HepG2 (cell line): ENCODE measurements at regions not wholly inside any gene's neighbourhood (a gene's known extent, or its start where the extent isn't known, plus 50 kb on each side); places are given as distances from the start of the nearest gene placed in this dataset.

ENCODE experiments used
- ATAC-seq: fragments of 200-7000 bp; cut with Tn5 transposase; 3 replicates; pipeline ENCODE4 v1.9.1; 2020; ENCODE audit warnings: mild to moderate bottlenecking, moderate library complexity
- BruUV-seq: library from RNA; stranded (reverse); fragments of 400-500 nt; replicated peaks from 2 replicates; lab custom pipeline; 2021; lab: Mats Ljungman, UMichigan
- CTCF ChIA-PET: fragments of 300-600 bp; formaldehyde crosslinking; extraction: SDS; loops from one replicate; lab custom pipeline; 2021; ENCODE audit warnings: low total read pairs, inconsistent platforms, low intra/inter-chr PET ratio; lab: Yijun Ruan, JAX
- POLR2A ChIA-PET: fragments of 350-600 bp; sonication (Branson Sonifier 250); formaldehyde crosslinking; loops from one replicate; lab custom pipeline; 2020; ENCODE audit warnings: antibody characterized with exemption, inconsistent platforms; lab: Yijun Ruan, JAX
- DNase-seq: peaks from one replicate; pipeline ENCODE4 v3.0.0-alpha.2; 2015; ENCODE audit warnings: low spot score
- FAIRE-seq: peaks from 3 replicates; lab custom pipeline; 2011; peaks lifted over from hg19 to GRCh38; lab: Jason Lieb, UNC
- H2AFZ ChIP-seq: one replicate; pipeline ENCODE4 v1.6.1; 2011; ENCODE audit warnings: low read length, inconsistent platforms
- H3K27ac ChIP-seq: fragments of 300-600 bp; 3 replicates; pipeline ENCODE4 v1.8.0; 2011; ENCODE audit warnings: mixed run types, mild to moderate bottlenecking, mixed read lengths, low read length, inconsistent platforms; ENCODE audit not compliant: insufficient read depth; ENCODE audit errors: extremely low read length
- H3K27me3 ChIP-seq, 2 experiments: fragments of 200-600 bp in 1 of 2; 2 replicates in 1 of 2; 3 replicates in 1 of 2; pipeline versions ENCODE4 v1.6.0 to v1.8.0; 2011; ENCODE audit warnings: low read length in 2 of 2, mild to moderate bottlenecking in 2 of 2, moderate library complexity in 2 of 2, inconsistent platforms in 1 of 2; ENCODE audit not compliant: insufficient read depth in 2 of 2, control insufficient read depth in 1 of 2
- H3K36me3 ChIP-seq, 2 experiments: fragments of 200-600 bp in 1 of 2; replicated peaks in 1 of 2; 2 replicates in 1 of 2; 3 replicates in 1 of 2; pipeline versions ENCODE4 v1.5.1 to v1.8.0; 2011; ENCODE audit warnings: low read length in 2 of 2, inconsistent platforms in 1 of 2; ENCODE audit not compliant: insufficient read depth in 2 of 2, control insufficient read depth in 1 of 2
- H3K4me1 ChIP-seq: 2 replicates; pipeline ENCODE4 v1.5.1; 2012; ENCODE audit warnings: low read length, inconsistent platforms; ENCODE audit not compliant: insufficient read depth
- H3K4me2 ChIP-seq: 2 replicates; pipeline ENCODE4 v1.6.0; 2011; ENCODE audit warnings: low read depth, low read length, inconsistent platforms
- H3K4me3 ChIP-seq, 3 experiments: fragments of 200-600 bp in 1 of 3; sonication (generic), shearing (Covaris generic) in 1 of 3; replicated peaks in 1 of 3; 2 replicates each; pipeline ENCODE4 v1.5.1; 2011 to 2016; ENCODE audit warnings: low read length in 3 of 3, inconsistent platforms in 2 of 3, low read depth in 2 of 3, mild to moderate bottlenecking in 2 of 3, control low read depth in 1 of 3, mixed read lengths in 1 of 3; ENCODE audit not compliant: insufficient read depth in 1 of 3
- H3K79me2 ChIP-seq: one replicate; pipeline ENCODE4 v1.6.1; 2011; ENCODE audit warnings: low read length, inconsistent platforms; ENCODE audit not compliant: insufficient read depth
- H3K9ac ChIP-seq: 2 replicates; pipeline ENCODE4 v1.6.0; 2011; ENCODE audit warnings: mild to moderate bottlenecking, low read depth, low read length, inconsistent platforms; ENCODE audit not compliant: insufficient read depth
- H3K9me3 ChIP-seq: 2 replicates; pipeline ENCODE4 v1.5.1; 2012; ENCODE audit warnings: mild to moderate bottlenecking, low read length
- H4K20me1 ChIP-seq: 2 replicates; pipeline ENCODE4 v1.6.0; 2011; ENCODE audit warnings: inconsistent platforms, mild to moderate bottlenecking, low read length, moderate library complexity; ENCODE audit not compliant: insufficient read depth
- NONO ChIP-seq, 2 experiments: fragments of 450-650 bp in 1 of 2; sonication (generic) in 1 of 2; formaldehyde crosslinking in 1 of 2; IDR thresholded peaks in 1 of 2; conservative IDR thresholded peaks in 1 of 2; 2 replicates each; pipeline versions ENCODE4 v1.6.1 to v1.8.0; 2017 to 2022; ENCODE audit warnings: mild to moderate bottlenecking in 1 of 2, missing genetic modification reagents in 1 of 2, moderate library complexity in 1 of 2
- PHF20 ChIP-seq: sonication (generic); formaldehyde crosslinking; IDR thresholded peaks from 2 replicates; pipeline ENCODE4 v1.5.0; 2020; ENCODE audit warnings: mild to moderate bottlenecking, missing genetic modification reagents
- RBM22 ChIP-seq: fragments of 200-400 bp; formaldehyde crosslinking; optimal IDR thresholded peaks from 2 replicates; pipeline ENCODE3; 2017; ENCODE audit warnings: mild to moderate bottlenecking, low read length, moderate library complexity
- SNAPC2 ChIP-seq: sonication (generic); formaldehyde crosslinking; IDR thresholded peaks from 2 replicates; pipeline ENCODE4 v1.8.1; 2022; ENCODE audit warnings: mild to moderate bottlenecking, missing genetic modification reagents
- THRA ChIP-seq: sonication (generic); formaldehyde crosslinking; IDR thresholded peaks from 2 replicates; pipeline ENCODE4 v1.4.0; 2020; ENCODE audit warnings: missing genetic modification reagents, borderline replicate concordance
- ZBTB4 ChIP-seq: sonication (generic); formaldehyde crosslinking; IDR thresholded peaks from 2 replicates; pipeline ENCODE4 v1.4.0; 2020; ENCODE audit warnings: missing genetic modification reagents, mild to moderate bottlenecking, borderline replicate concordance
- ZNF10 ChIP-seq: sonication (generic); formaldehyde crosslinking; IDR thresholded peaks from 2 replicates; pipeline ENCODE4 v1.4.0; 2020; ENCODE audit warnings: mild to moderate bottlenecking, low read depth, missing genetic modification reagents, borderline replicate concordance
- ZNF3 ChIP-seq: IDR thresholded peaks from 2 replicates; pipeline ENCODE4 v1.7.0; 2017; ENCODE audit warnings: inconsistent platforms
- ZNF614 ChIP-seq: IDR thresholded peaks from 2 replicates; pipeline ENCODE4 v1.6.1; 2018; ENCODE audit warnings: missing biosample characterization, missing genetic modification reagents, inconsistent platforms, borderline replicate concordance
- WGBS: methylation state at CpG from one replicate; pipeline ENCODE4 v1.1.6; 2017; ENCODE audit warnings: low lambda C conversion rate; 5-methylcytosine and 5-hydroxymethylcytosine counted together
- in situ Hi-C: cut with HindIII; loops from 2 replicates; pipeline ENCODE4 v1.10.0; 2017; ENCODE audit warnings: low pct_unique_long_range_greater_than_20kb; ENCODE audit not compliant: extremely low pct_ligation_motif_present
- intact Hi-C: fragments of 100-400 bp; cut with micrococcal nuclease; formaldehyde crosslinking; loops from one replicate; pipeline ENCODE4 v1.10.0; 2022; ENCODE audit not compliant: unreplicated experiment
- TF ChIP-seq, protein P1 (sequence below): sonication (generic); formaldehyde crosslinking; IDR thresholded peaks from 2 replicates; pipeline ENCODE4 v1.4.0; 2020; ENCODE audit warnings: missing genetic modification reagents
- TF ChIP-seq, protein P2 (sequence below): sonication (generic); formaldehyde crosslinking; IDR thresholded peaks from 2 replicates; pipeline ENCODE4 v1.4.0; 2020; ENCODE audit warnings: missing genetic modification reagents, mild to moderate bottlenecking, borderline replicate concordance

GRCh38 chr7:85322252-85322651 is 135.4 kb upstream of the SEMA3D start (continued):
- TF ChIP-seq, protein P1, sequence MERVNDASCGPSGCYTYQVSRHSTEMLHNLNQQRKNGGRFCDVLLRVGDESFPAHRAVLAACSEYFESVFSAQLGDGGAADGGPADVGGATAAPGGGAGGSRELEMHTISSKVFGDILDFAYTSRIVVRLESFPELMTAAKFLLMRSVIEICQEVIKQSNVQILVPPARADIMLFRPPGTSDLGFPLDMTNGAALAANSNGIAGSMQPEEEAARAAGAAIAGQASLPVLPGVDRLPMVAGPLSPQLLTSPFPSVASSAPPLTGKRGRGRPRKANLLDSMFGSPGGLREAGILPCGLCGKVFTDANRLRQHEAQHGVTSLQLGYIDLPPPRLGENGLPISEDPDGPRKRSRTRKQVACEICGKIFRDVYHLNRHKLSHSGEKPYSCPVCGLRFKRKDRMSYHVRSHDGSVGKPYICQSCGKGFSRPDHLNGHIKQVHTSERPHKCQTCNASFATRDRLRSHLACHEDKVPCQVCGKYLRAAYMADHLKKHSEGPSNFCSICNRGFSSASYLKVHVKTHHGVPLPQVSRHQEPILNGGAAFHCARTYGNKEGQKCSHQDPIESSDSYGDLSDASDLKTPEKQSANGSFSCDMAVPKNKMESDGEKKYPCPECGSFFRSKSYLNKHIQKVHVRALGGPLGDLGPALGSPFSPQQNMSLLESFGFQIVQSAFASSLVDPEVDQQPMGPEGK (CRISPR knock-in tag): no peak
- TF ChIP-seq ZNF614 (CRISPR knock-in tag) (no peak), RBM22 (no peak)

DNA sequence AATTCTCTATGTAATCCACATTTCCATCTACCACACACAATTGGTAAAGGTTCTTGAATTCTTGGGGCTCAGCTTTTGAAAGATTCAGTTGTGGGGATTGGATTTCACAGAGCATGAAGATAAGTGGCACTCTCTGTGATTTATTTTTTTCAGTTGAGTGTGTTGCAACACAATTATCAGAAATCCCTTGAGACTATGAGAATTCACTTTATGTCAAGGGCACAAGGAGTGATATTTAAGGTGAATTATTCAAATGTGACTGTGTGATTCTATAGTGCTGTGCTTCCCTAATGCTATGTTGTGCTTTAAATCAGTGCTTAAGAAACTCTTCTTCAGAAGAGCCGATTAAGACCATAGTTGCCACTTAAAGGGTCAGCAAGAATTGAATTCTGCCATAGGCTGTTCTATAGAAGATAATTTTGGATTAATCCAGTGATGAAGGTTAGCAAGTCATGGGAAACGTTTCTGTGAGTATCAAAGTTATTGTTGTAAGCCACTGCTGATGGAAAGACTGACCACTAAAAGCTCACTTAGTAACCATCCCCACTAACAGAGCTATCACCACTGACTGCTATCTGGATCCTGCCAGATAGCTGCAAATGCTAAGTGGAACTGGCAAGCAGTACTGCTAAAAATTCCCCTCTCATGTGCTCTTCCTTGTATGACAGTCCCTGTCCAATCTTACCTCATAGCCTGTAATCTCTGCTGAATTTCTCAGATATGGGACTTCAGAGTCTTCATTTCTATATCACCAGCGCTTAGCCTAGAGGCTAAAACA is 134.0 kb upstream of the SEMA3D start:
- no peaks in the 10 kb centered on the region for H3K4me1 ChIP-seq
- ChIA-PET POLR2A (no interaction called here), CTCF (no interaction called here)
- H3K79me2 ChIP-seq: no peaks in the 10 kb centered on the region
- no peak overlapping the region for H3K4me2 ChIP-seq
- DNase-seq (no peak), FAIRE-seq (no peak), ATAC-seq (no peak)
- in situ Hi-C loops (no loop called here), intact Hi-C loops (no loop called here)
- BruUV-seq: no TSS peak
- 0% methylated on average over 3 of the region's 3 CpGs for WGBS
- H3K4me3 ChIP-seq: no peak overlapping the region
- H3K9me3 ChIP-seq: no peaks in the 10 kb centered on the region
- no peak overlapping the region for H2AFZ ChIP-seq
- H4K20me1 ChIP-seq: no peaks in the 10 kb centered on the region
- no peak overlapping the region for H3K9ac ChIP-seq
- H3K36me3 ChIP-seq: no peaks in the 10 kb centered on the region
- H3K27ac ChIP-seq: no peak overlapping the region
- no peaks in the 10 kb centered on the region for H3K27me3 ChIP-seq
- no peak for TF ChIP-seq NONO (IDR thresholded peaks at IDR 0.05)
- no peak for TF ChIP-seq NONO (CRISPR knock-in tag; conservative IDR thresholded peaks at IDR 0.05)
- no peak for TF ChIP-seq ZBTB4 (CRISPR knock-in tag)
- TF ChIP-seq THRA (CRISPR knock-in tag): no peak
- TF ChIP-seq ZNF3 (CRISPR knock-in tag): no peak
- no peak for TF ChIP-seq SNAPC2
- no peak for TF ChIP-seq PHF20 (CRISPR knock-in tag)
- no peak for TF ChIP-seq ZNF10 (CRISPR knock-in tag)
- TF ChIP-seq, protein P2, sequence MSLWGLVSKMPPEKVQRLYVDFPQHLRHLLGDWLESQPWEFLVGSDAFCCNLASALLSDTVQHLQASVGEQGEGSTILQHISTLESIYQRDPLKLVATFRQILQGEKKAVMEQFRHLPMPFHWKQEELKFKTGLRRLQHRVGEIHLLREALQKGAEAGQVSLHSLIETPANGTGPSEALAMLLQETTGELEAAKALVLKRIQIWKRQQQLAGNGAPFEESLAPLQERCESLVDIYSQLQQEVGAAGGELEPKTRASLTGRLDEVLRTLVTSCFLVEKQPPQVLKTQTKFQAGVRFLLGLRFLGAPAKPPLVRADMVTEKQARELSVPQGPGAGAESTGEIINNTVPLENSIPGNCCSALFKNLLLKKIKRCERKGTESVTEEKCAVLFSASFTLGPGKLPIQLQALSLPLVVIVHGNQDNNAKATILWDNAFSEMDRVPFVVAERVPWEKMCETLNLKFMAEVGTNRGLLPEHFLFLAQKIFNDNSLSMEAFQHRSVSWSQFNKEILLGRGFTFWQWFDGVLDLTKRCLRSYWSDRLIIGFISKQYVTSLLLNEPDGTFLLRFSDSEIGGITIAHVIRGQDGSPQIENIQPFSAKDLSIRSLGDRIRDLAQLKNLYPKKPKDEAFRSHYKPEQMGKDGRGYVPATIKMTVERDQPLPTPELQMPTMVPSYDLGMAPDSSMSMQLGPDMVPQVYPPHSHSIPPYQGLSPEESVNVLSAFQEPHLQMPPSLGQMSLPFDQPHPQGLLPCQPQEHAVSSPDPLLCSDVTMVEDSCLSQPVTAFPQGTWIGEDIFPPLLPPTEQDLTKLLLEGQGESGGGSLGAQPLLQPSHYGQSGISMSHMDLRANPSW (CRISPR knock-in tag): no peak
